ENCODE measurements at regions not wholly inside any gene's neighbourhood (a gene's known extent, or its start where the extent isn't known, plus 50 kb on each side); places are given as distances from the start of the nearest gene placed in this dataset.

- no peaks in the 10 kb centered on the region for H3K36me3 Mint-ChIP-seq (ENCODE audit: low read depth)
- intact Hi-C loops (cut with micrococcal nuclease) = no loop called here
- no peak for TF ChIP-seq CTCF (IDR thresholded peaks at IDR 0.05)
- H3K4me3 Mint-ChIP-seq = no peak overlapping the region
- H3K27ac Mint-ChIP-seq = no peak overlapping the region
- no peaks in the 10 kb centered on the region for H3K4me1 Mint-ChIP-seq
- no peaks in the 10 kb centered on the region for H3K27me3 Mint-ChIP-seq
- H3K9me3 Mint-ChIP-seq = no peaks in the 10 kb centered on the region
- ChIA-PET POLR2A (no interaction called here), CTCF (no interaction called here)
- DNase-seq (no peak), ATAC-seq (ENCODE audit: low read depth) (no peak)
Measured at GRCh38 chr4:155545456-155545855, 121.2 kb upstream of the GUCY1A1 start.

DNA sequence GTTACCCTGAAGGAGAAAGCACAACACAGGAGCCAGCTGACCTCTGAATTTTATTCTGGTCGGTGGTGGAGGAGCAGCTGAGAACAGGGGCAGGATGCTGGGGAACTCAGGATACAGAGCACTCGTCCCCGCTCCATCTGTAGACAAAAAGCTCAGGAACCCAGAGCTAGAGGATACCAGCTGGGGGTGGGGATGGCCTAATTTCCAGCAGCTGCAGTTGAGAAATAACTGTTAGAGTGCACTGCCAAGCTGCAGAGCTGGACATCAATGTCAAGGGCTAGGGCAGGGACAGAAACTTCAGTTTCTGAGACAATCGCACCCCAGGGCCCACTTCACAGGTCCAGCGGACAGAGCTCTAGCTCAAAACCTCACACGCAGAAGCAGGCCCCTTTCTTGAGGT, 122.1 kb upstream of the GUCY1A1 start:
- ChIA-PET CTCF (no interaction called here), POLR2A (no interaction called here)
- Mint-ChIP-seq H3K9me3 (no peaks in the 10 kb centered on the region), H3K27me3 (no peaks in the 10 kb centered on the region), H3K4me1 (no peaks in the 10 kb centered on the region), H3K36me3 (ENCODE audit: low read depth) (no peaks in the 10 kb centered on the region), H3K27ac (no peak overlapping the region), H3K4me3 (no peak overlapping the region)
- intact Hi-C loops (cut with micrococcal nuclease) = no loop called here
- DNase-seq (no peak), ATAC-seq (ENCODE audit: low read depth) (no peak)
- no peak for TF ChIP-seq CTCF (IDR thresholded peaks at IDR 0.05)

- POLR2A ChIA-PET = no interaction called here
- no peaks in the 10 kb centered on the region for H3K36me3 Mint-ChIP-seq (ENCODE audit: low read depth)
Measured at GRCh38 chr4:155543126-155543765, 123.4 kb upstream of the GUCY1A1 start.

DNA sequence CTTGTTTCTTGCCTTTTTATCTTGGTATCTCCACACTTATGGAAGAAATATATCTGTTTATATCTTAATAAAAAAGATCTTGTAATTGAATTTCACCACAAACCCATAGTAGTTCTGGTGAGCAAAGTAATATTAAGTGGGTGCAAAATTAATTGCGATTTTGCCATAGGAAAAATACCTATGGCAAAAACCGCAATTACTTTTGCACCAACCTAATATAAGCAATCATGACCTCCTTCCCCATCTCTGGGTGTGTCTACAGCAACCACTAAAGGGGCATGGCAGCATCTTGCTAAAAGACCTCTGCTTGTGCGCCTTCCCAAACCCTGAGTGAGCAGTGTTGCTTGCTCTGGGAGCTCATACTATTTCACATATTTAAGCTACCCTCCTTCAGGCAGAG, 124.2 kb upstream of the GUCY1A1 start:
- ATAC-seq (ENCODE audit: low read depth) (no peak), DNase-seq (no peak)
- H3K27me3 Mint-ChIP-seq = no peaks in the 10 kb centered on the region
- ChIA-PET CTCF (no interaction called here), POLR2A (no interaction called here)
- H3K9me3 Mint-ChIP-seq = no peaks in the 10 kb centered on the region
- H3K27ac Mint-ChIP-seq = no peak overlapping the region
- H3K4me3 Mint-ChIP-seq = no peak overlapping the region
- no peaks in the 10 kb centered on the region for H3K36me3 Mint-ChIP-seq (ENCODE audit: low read depth)
- intact Hi-C loops (cut with micrococcal nuclease) = no loop called here
- no peaks in the 10 kb centered on the region for H3K4me1 Mint-ChIP-seq
- no peak for TF ChIP-seq CTCF (IDR thresholded peaks at IDR 0.05)

More at GRCh38 chr4:155543126-155543765, 123.4 kb upstream of the GUCY1A1 start:
- Mint-ChIP-seq H3K9me3 (no peaks in the 10 kb centered on the region), H3K4me3 (no peak overlapping the region), H3K27me3 (no peaks in the 10 kb centered on the region), H3K27ac (no peak overlapping the region), H3K4me1 (no peaks in the 10 kb centered on the region)
- CTCF ChIA-PET = no interaction called here
- ATAC-seq (ENCODE audit: low read depth) = no peak
- TF ChIP-seq CTCF (IDR thresholded peaks at IDR 0.05) = no peak
- no peak for DNase-seq
- intact Hi-C loops (cut with micrococcal nuclease) = no loop called here

- Mint-ChIP-seq H3K27ac (no peak overlapping the region), H3K4me1 (no peaks in the 10 kb centered on the region), H3K4me3 (no peak overlapping the region), H3K27me3 (no peaks in the 10 kb centered on the region), H3K9me3 (no peaks in the 10 kb centered on the region), H3K36me3 (ENCODE audit: low read depth) (no peaks in the 10 kb centered on the region)
- intact Hi-C loops (cut with micrococcal nuclease) = no loop called here
- ATAC-seq (ENCODE audit: low read depth) = no peak
- no peak for DNase-seq
- POLR2A ChIA-PET = no interaction called here
- CTCF ChIA-PET = no interaction called here
- no peak for TF ChIP-seq CTCF (IDR thresholded peaks at IDR 0.05)
Measured at GRCh38 chr4:155541716-155542115, 124.9 kb upstream of the GUCY1A1 start.
